ENCODE measurements at regions not wholly inside any gene's neighbourhood (a gene's known extent, or its start where the extent isn't known, plus 50 kb on each side); places are given as distances from the start of the nearest gene placed in this dataset.

DNA sequence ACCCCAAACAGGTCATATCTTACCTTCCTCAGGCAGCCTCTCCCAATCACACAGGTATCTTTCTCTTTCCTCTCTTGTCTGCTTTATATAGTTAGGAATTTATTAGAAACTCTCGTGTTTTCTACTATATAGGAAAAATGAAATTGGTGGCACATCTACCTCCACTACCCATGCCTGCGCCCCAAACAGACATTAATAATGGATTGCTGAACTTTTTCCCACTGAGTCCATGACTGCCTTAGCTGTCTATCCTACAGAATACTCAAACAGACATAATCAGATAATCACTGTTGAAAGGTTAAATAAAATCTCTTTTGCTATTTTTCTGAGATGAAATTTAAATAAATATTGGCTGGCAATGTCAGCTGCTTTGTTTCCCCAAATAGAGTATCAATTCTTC, 55.8 kb upstream of the SLC6A11 start:
- TF ChIP-seq POLR2A (IDR thresholded peaks at IDR 0.05): no peak
- TF ChIP-seq, protein P1, sequence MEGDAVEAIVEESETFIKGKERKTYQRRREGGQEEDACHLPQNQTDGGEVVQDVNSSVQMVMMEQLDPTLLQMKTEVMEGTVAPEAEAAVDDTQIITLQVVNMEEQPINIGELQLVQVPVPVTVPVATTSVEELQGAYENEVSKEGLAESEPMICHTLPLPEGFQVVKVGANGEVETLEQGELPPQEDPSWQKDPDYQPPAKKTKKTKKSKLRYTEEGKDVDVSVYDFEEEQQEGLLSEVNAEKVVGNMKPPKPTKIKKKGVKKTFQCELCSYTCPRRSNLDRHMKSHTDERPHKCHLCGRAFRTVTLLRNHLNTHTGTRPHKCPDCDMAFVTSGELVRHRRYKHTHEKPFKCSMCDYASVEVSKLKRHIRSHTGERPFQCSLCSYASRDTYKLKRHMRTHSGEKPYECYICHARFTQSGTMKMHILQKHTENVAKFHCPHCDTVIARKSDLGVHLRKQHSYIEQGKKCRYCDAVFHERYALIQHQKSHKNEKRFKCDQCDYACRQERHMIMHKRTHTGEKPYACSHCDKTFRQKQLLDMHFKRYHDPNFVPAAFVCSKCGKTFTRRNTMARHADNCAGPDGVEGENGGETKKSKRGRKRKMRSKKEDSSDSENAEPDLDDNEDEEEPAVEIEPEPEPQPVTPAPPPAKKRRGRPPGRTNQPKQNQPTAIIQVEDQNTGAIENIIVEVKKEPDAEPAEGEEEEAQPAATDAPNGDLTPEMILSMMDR (IDR thresholded peaks at IDR 0.05): no peak

Data from Peyer's patch (tissue), 4 donors.